Mesenchymal stem cell (in vitro differentiated cells and primary cell): ENCODE measurements at regions not wholly inside any gene's neighbourhood (a gene's known extent, or its start where the extent isn't known, plus 50 kb on each side); places are given as distances from the start of the nearest gene placed in this dataset.
"Not testable (repeated sequence)": the region's sequence is repeated elsewhere in the genome, so short reads cannot be mapped to it uniquely, and the experiment has no call there.

Experiments
- DNase-seq: peaks from one replicate; pipeline ENCODE4 v3.0.0-alpha.2; 2013
- H2AFZ ChIP-seq: one replicate; pipeline ENCODE4 v1.6.1; 2013; ENCODE audit warnings: low read depth, mild to moderate bottlenecking, control low read depth, inconsistent platforms, low read length, moderate library complexity
- H2AK5ac ChIP-seq: 2 replicates; pipeline ENCODE4 v1.6.1; 2013; ENCODE audit warnings: low read length, moderate library complexity, mild to moderate bottlenecking, inconsistent platforms; ENCODE audit not compliant: severe bottlenecking
- H2BK120ac ChIP-seq: one replicate; pipeline ENCODE4 v1.6.1; 2013; ENCODE audit warnings: low read depth, mild to moderate bottlenecking, inconsistent platforms, low read length, moderate library complexity
- H2BK12ac ChIP-seq, 2 experiments: one replicate each; pipeline ENCODE4 v1.6.1; 2013; ENCODE audit warnings: inconsistent platforms in 2 of 2, low read length in 2 of 2, mild to moderate bottlenecking in 2 of 2, moderate library complexity in 2 of 2, control low read depth in 1 of 2
- H2BK15ac ChIP-seq: one replicate; pipeline ENCODE4 v1.6.1; 2013; ENCODE audit warnings: mild to moderate bottlenecking, low read depth, inconsistent platforms; ENCODE audit not compliant: poor library complexity, severe bottlenecking
- H2BK5ac ChIP-seq: 2 replicates; pipeline ENCODE4 v1.6.1; 2013; ENCODE audit warnings: low read depth, mild to moderate bottlenecking, low read length, control low read depth, inconsistent platforms; ENCODE audit not compliant: poor library complexity, severe bottlenecking
- H3K14ac ChIP-seq, 2 experiments: one replicate each; pipeline ENCODE4 v1.6.1; 2013; ENCODE audit warnings: inconsistent platforms in 2 of 2, low read length in 2 of 2, control low read depth in 1 of 2, mild to moderate bottlenecking in 1 of 2, moderate library complexity in 1 of 2
- H3K18ac ChIP-seq, 2 experiments: one replicate each; pipeline ENCODE4 v1.6.1; 2013; ENCODE audit warnings: inconsistent platforms in 2 of 2, low read length in 2 of 2, control low read depth in 1 of 2, low read depth in 1 of 2, mild to moderate bottlenecking in 1 of 2
- H3K23ac ChIP-seq, 2 experiments: one replicate each; pipeline ENCODE4 v1.6.1; 2013; ENCODE audit warnings: inconsistent platforms in 2 of 2, low read length in 2 of 2, mild to moderate bottlenecking in 2 of 2, moderate library complexity in 2 of 2, control low read depth in 1 of 2
- H3K27ac ChIP-seq: 2 replicates; pipeline ENCODE4 v1.5.1; 2013; ENCODE audit warnings: mild to moderate bottlenecking, moderate library complexity, low read length, control low read depth, inconsistent platforms; ENCODE audit not compliant: poor library complexity, severe bottlenecking
- H3K27me3 ChIP-seq, 2 experiments: 2 replicates each; pipeline versions ENCODE4 v1.6.1 to v1.7.0; 2013; ENCODE audit warnings: low read length in 2 of 2, mild to moderate bottlenecking in 2 of 2, moderate library complexity in 2 of 2, control low read depth in 1 of 2, inconsistent platforms in 1 of 2; ENCODE audit not compliant: control insufficient read depth in 1 of 2, insufficient read depth in 1 of 2
- H3K36me3 ChIP-seq, 2 experiments: 2 replicates each; pipeline versions ENCODE4 v1.6.1 to v1.7.0; 2013; ENCODE audit warnings: low read length in 2 of 2, control low read depth in 1 of 2, inconsistent platforms in 1 of 2, low read depth in 1 of 2, mild to moderate bottlenecking in 1 of 2; ENCODE audit not compliant: insufficient read depth in 2 of 2, control insufficient read depth in 1 of 2
- H3K4ac ChIP-seq, 2 experiments: one replicate each; pipeline ENCODE4 v1.6.1; 2013; ENCODE audit warnings: inconsistent platforms in 2 of 2, low read length in 2 of 2, mild to moderate bottlenecking in 2 of 2, moderate library complexity in 2 of 2, control low read depth in 1 of 2, low read depth in 1 of 2
- H3K4me1 ChIP-seq: 2 replicates; pipeline ENCODE4 v1.6.1; 2013; ENCODE audit warnings: low read depth, low read length, control low read depth; ENCODE audit not compliant: control insufficient read depth, insufficient read depth
- H3K4me2 ChIP-seq: 2 replicates; pipeline ENCODE4 v1.6.1; 2013; ENCODE audit warnings: low read length, mild to moderate bottlenecking, inconsistent platforms; ENCODE audit not compliant: poor library complexity, severe bottlenecking
- H3K4me3 ChIP-seq, 2 experiments: 2 replicates each; pipeline versions ENCODE4 v1.5.1 to v1.7.0; 2013; ENCODE audit warnings: low read length in 2 of 2, mild to moderate bottlenecking in 2 of 2, control low read depth in 1 of 2, low read depth in 1 of 2; ENCODE audit not compliant: insufficient read depth in 1 of 2
- H3K79me1 ChIP-seq: replicated peaks from 2 replicates; pipeline ENCODE4 v1.6.1; 2013; ENCODE audit warnings: mild to moderate bottlenecking, control low read depth, low read length, inconsistent platforms; ENCODE audit not compliant: poor library complexity, severe bottlenecking
- H3K9ac ChIP-seq: 2 replicates; pipeline ENCODE4 v1.7.0; 2013; ENCODE audit warnings: mild to moderate bottlenecking, low read length, moderate library complexity
- H3K9me3 ChIP-seq: 2 replicates; pipeline ENCODE4 v1.7.0; 2013; ENCODE audit warnings: mild to moderate bottlenecking, low read length; ENCODE audit not compliant: control insufficient read depth
- H4K8ac ChIP-seq: one replicate; pipeline ENCODE4 v1.6.1; 2013; ENCODE audit warnings: inconsistent platforms, mild to moderate bottlenecking, low read length, moderate library complexity
- H4K91ac ChIP-seq: one replicate; pipeline ENCODE4 v1.6.1; 2013; ENCODE audit warnings: mild to moderate bottlenecking, low read length, inconsistent platforms
- WGBS: methylation state at CpG from one replicate; pipeline ENCODE4 v1.1.7; 2013; ENCODE audit warnings: mixed read lengths; 5-methylcytosine and 5-hydroxymethylcytosine counted together

- not testable (repeated sequence) for H3K23ac ChIP-seq, H3K27ac ChIP-seq, H3K4me2 ChIP-seq, H3K36me3 ChIP-seq, H3K14ac ChIP-seq, H2BK12ac ChIP-seq, H3K4me1 ChIP-seq, H2BK15ac ChIP-seq, H3K18ac ChIP-seq, H3K4me3 ChIP-seq, H3K79me1 ChIP-seq, H2AFZ ChIP-seq, H4K91ac ChIP-seq, H3K9me3 ChIP-seq, H3K4ac ChIP-seq, H3K9ac ChIP-seq, H2BK5ac ChIP-seq, H3K27me3 ChIP-seq, H2BK120ac ChIP-seq, H4K8ac ChIP-seq, H2AK5ac ChIP-seq, DNase-seq
- WGBS = 56% methylated on average over 3 of the region's 5 CpGs
These were observed 1043.9 kb upstream of the GRIA3 start for GRCh38 chrX:122140219-122140618.

GRCh38 chrX:122154019-122154418 lies 1030.1 kb upstream of the GRIA3 start:
- Histone ChIP-seq H3K79me1 (no peaks in the 10 kb centered on the region), H2BK120ac (no peak overlapping the region), H3K9ac (no peak overlapping the region), H3K18ac (no peak overlapping the region), H3K9me3 (no peaks in the 10 kb centered on the region), H3K27me3 (no peaks in the 10 kb centered on the region), H3K4ac (no peak overlapping the region), H3K4me1 (no peaks in the 10 kb centered on the region), H2BK5ac (no peak overlapping the region), H3K27ac (no peak overlapping the region), H4K8ac (no peak overlapping the region), H4K91ac (no peak overlapping the region), H3K36me3 (no peaks in the 10 kb centered on the region), H2AK5ac (no peak overlapping the region), H2BK15ac (no peak overlapping the region), H3K23ac (no peak overlapping the region), H2AFZ (no peak overlapping the region), H3K4me2 (no peak overlapping the region), H3K4me3 (no peak overlapping the region), H2BK12ac (no peak overlapping the region), H3K14ac (no peak overlapping the region)
- WGBS = no CpG with 5 or more reads among the region's 1 CpG
- DNase-seq = no peak

GRCh38 chrX:122168241-122168640 lies 1015.8 kb upstream of the GRIA3 start:
- Histone ChIP-seq H2AK5ac (no peak overlapping the region), H4K8ac (no peak overlapping the region), H3K23ac (no peak overlapping the region), H4K91ac (no peak overlapping the region), H3K9me3 (peaks cover 8% of the 10 kb centered on the region), H2BK12ac (no peak overlapping the region), H3K4me1 (no peaks in the 10 kb centered on the region), H3K79me1 (no peaks in the 10 kb centered on the region), H2BK120ac (no peak overlapping the region), H2AFZ (no peak overlapping the region), H3K4me3 (no peak overlapping the region), H3K27me3 (no peaks in the 10 kb centered on the region), H3K4me2 (no peak overlapping the region), H3K14ac (no peak overlapping the region), H3K18ac (no peak overlapping the region), H3K36me3 (no peaks in the 10 kb centered on the region), H2BK15ac (no peak overlapping the region), H2BK5ac (no peak overlapping the region), H3K4ac (no peak overlapping the region), H3K9ac (no peak overlapping the region), H3K27ac (no peak overlapping the region)
- DNase-seq = no peak
- whole genome bisulfite sequencing = 40% methylated on average over 1 of the region's 2 CpGs

GRCh38 chrX:122184791-122185190 lies 999.3 kb upstream of the GRIA3 start:
- Histone ChIP-seq H3K9me3 (no peaks in the 10 kb centered on the region), H3K4me2 (no peak overlapping the region), H2BK12ac (no peak overlapping the region), H3K27me3 (no peaks in the 10 kb centered on the region), H3K27ac (no peak overlapping the region), H2BK120ac (no peak overlapping the region), H3K4me3 (no peak overlapping the region), H2AK5ac (no peak overlapping the region), H3K4ac (no peak overlapping the region), H2BK5ac (no peak overlapping the region), H3K14ac (no peak overlapping the region), H3K18ac (no peak overlapping the region), H4K91ac (no peak overlapping the region), H4K8ac (no peak overlapping the region), H3K9ac (no peak overlapping the region), H2AFZ (no peak overlapping the region), H3K36me3 (no peaks in the 10 kb centered on the region), H2BK15ac (no peak overlapping the region), H3K4me1 (no peaks in the 10 kb centered on the region), H3K23ac (no peak overlapping the region), H3K79me1 (no peaks in the 10 kb centered on the region)
- DNase-seq = no peak
- 40% methylated on average over 1 of the region's 1 CpG for WGBS
